WTC11 (cell line): ENCODE measurements at regions not wholly inside any gene's neighbourhood (a gene's known extent, or its start where the extent isn't known, plus 50 kb on each side); places are given as distances from the start of the nearest gene placed in this dataset.

Source experiments
- ATAC-seq: fragments of 200-7000 bp; cut with Tn5 transposase; 2 replicates; pipeline ENCODE4 v1.10.0; 2021; ENCODE audit warnings: mild to moderate bottlenecking, moderate library complexity
- CTCF ChIA-PET: fragments of 300-600 bp; sonication (Branson Sonifier 250); formaldehyde crosslinking; loops from one replicate; lab custom pipeline; 2021; ENCODE audit warnings: antibody characterized with exemption; lab: Charles Lee
- POLR2A ChIA-PET: fragments of 350-600 bp; sonication (Branson Sonifier 250); formaldehyde crosslinking; loops from one replicate; lab custom pipeline; 2021; ENCODE audit warnings: antibody characterized with exemption; lab: Charles Lee
- DNase-seq: peaks from one replicate; pipeline ENCODE4 v3.0.0; 2021; ENCODE audit warnings: low spot score
- H3K27ac Mint-ChIP-seq: 2 replicates; pipeline ENCODE4 v1.8.0; 2021; ENCODE audit warnings: mixed read lengths
- H3K27me3 Mint-ChIP-seq: 2 replicates; pipeline ENCODE4 v1.8.0; 2021; ENCODE audit warnings: low read depth, mild to moderate bottlenecking, moderate library complexity, mixed read lengths
- H3K36me3 Mint-ChIP-seq: 2 replicates; pipeline ENCODE4 v1.8.0; 2021; ENCODE audit warnings: mixed read lengths
- H3K4me1 Mint-ChIP-seq: 2 replicates; pipeline ENCODE4 v1.8.0; 2022; ENCODE audit warnings: mixed read lengths
- H3K4me3 Mint-ChIP-seq: 2 replicates; pipeline ENCODE4 v1.8.0; 2021; ENCODE audit warnings: mild to moderate bottlenecking, moderate library complexity, mixed read lengths
- H3K9me3 Mint-ChIP-seq: 2 replicates; pipeline ENCODE4 v1.8.0; 2021; ENCODE audit warnings: mixed read lengths
- ATF3 ChIP-seq: sonication (generic); formaldehyde crosslinking; conservative IDR thresholded peaks from 2 replicates; pipeline ENCODE4 v1.8.1; 2022; ENCODE audit warnings: mild to moderate bottlenecking, missing genetic modification reagents
- ATF6 ChIP-seq: sonication (generic); formaldehyde crosslinking; IDR thresholded peaks from 2 replicates; pipeline ENCODE4 v1.8.1; 2023; ENCODE audit warnings: mild to moderate bottlenecking, missing genetic modification reagents
- CBFB ChIP-seq: sonication (generic); formaldehyde crosslinking; IDR thresholded peaks from 2 replicates; pipeline ENCODE4 v1.8.1; 2022; ENCODE audit warnings: mild to moderate bottlenecking, low read depth, missing genetic modification reagents
- E2F1 ChIP-seq: sonication (generic); formaldehyde crosslinking; IDR thresholded peaks from 2 replicates; pipeline ENCODE4 v1.8.0; 2022; ENCODE audit warnings: mild to moderate bottlenecking, missing genetic modification reagents
- E2F4 ChIP-seq: sonication (generic); formaldehyde crosslinking; IDR thresholded peaks from 2 replicates; pipeline ENCODE4 v1.8.1; 2022; ENCODE audit warnings: low read depth, mild to moderate bottlenecking, moderate library complexity, missing genetic modification reagents, borderline replicate concordance
- E2F5 ChIP-seq: sonication (generic); formaldehyde crosslinking; IDR thresholded peaks from 2 replicates; pipeline ENCODE4 v1.8.1; 2022; ENCODE audit warnings: mild to moderate bottlenecking, moderate library complexity, missing genetic modification reagents
- EMX1 ChIP-seq: fragments of 250-450 bp; sonication (Bioruptor Pico); IDR thresholded peaks from 2 replicates; pipeline ENCODE4 v1.8.0; 2021; ENCODE audit warnings: mild to moderate bottlenecking
- GABPB1 ChIP-seq: sonication (generic); formaldehyde crosslinking; IDR thresholded peaks from 2 replicates; pipeline ENCODE4 v1.8.1; 2023; ENCODE audit warnings: mild to moderate bottlenecking, missing genetic modification reagents
- IRF2 ChIP-seq: sonication (generic); formaldehyde crosslinking; IDR thresholded peaks from 2 replicates; pipeline ENCODE4 v1.8.0; 2022; ENCODE audit warnings: low read depth, missing genetic modification reagents, borderline replicate concordance
- MAX ChIP-seq: sonication (generic); formaldehyde crosslinking; IDR thresholded peaks from 2 replicates; pipeline ENCODE4 v1.8.0; 2022; ENCODE audit warnings: mild to moderate bottlenecking, missing genetic modification reagents
- NR2C2 ChIP-seq: sonication (generic); formaldehyde crosslinking; IDR thresholded peaks from 2 replicates; pipeline ENCODE4 v1.8.0; 2022; ENCODE audit warnings: mild to moderate bottlenecking, missing genetic modification reagents
- NR3C1 ChIP-seq: sonication (generic); formaldehyde crosslinking; conservative IDR thresholded peaks from 2 replicates; pipeline ENCODE4 v1.8.1; 2023; ENCODE audit warnings: low read depth, mild to moderate bottlenecking, missing genetic modification reagents
- PRRX2 ChIP-seq: fragments of 250-450 bp; sonication (Bioruptor Pico); IDR thresholded peaks from 2 replicates; pipeline ENCODE4 v1.8.0; 2021; ENCODE audit warnings: mild to moderate bottlenecking
- SOX15 ChIP-seq: fragments of 250-450 bp; sonication (Bioruptor Pico); IDR thresholded peaks from 2 replicates; pipeline ENCODE4 v1.9.0; 2021; ENCODE audit warnings: mild to moderate bottlenecking
- SP1 ChIP-seq: sonication (generic); formaldehyde crosslinking; conservative IDR thresholded peaks from 2 replicates; pipeline ENCODE4 v1.8.1; 2022; ENCODE audit warnings: missing genetic modification reagents
- TEAD4 ChIP-seq: sonication (generic); formaldehyde crosslinking; IDR thresholded peaks from 2 replicates; pipeline ENCODE4 v1.8.0; 2022; ENCODE audit warnings: mild to moderate bottlenecking, missing genetic modification reagents
- ZBTB43 ChIP-seq: sonication (generic); formaldehyde crosslinking; IDR thresholded peaks from 2 replicates; pipeline ENCODE4 v1.8.1; 2023; ENCODE audit warnings: mild to moderate bottlenecking, missing genetic modification reagents
- ZNF219 ChIP-seq: sonication (generic); formaldehyde crosslinking; IDR thresholded peaks from 2 replicates; pipeline ENCODE4 v1.8.0; 2023; ENCODE audit warnings: missing genetic modification reagents, mild to moderate bottlenecking, borderline replicate concordance
- ZNF232 ChIP-seq: sonication (generic); formaldehyde crosslinking; IDR thresholded peaks from 2 replicates; pipeline ENCODE4 v1.8.0; 2022; ENCODE audit warnings: mild to moderate bottlenecking, missing genetic modification reagents
- ZNF532 ChIP-seq: fragments of 250-450 bp; sonication (Bioruptor Pico); IDR thresholded peaks from 2 replicates; pipeline ENCODE4 v1.9.0; 2021; ENCODE audit warnings: mild to moderate bottlenecking, borderline replicate concordance

- TF ChIP-seq ATF3 (no peak), MAX (CRISPR knock-in tag) (no peak), NR2C2 (CRISPR knock-in tag) (no peak), SOX15 (CRISPR knock-in tag) (no peak), ZBTB43 (CRISPR knock-in tag) (no peak), E2F4 (CRISPR knock-in tag) (no peak), E2F5 (no peak), E2F1 (CRISPR knock-in tag) (no peak), IRF2 (CRISPR knock-in tag) (no peak), SP1 (CRISPR knock-in tag) (no peak), ATF6 (CRISPR knock-in tag) (no peak), TEAD4 (CRISPR knock-in tag) (no peak), NR3C1 (CRISPR knock-in tag) (no peak)
These were observed 197.1 kb downstream of the SNAPC1 start (continued) for GRCh38 chr14:61959348-61959747.

GRCh38 chr14:61961369-61961768 lies 199.1 kb downstream of the SNAPC1 start:
- DNase-seq = no peak
- H3K27me3 Mint-ChIP-seq = no peaks in the 10 kb centered on the region
- CTCF ChIA-PET = no interaction called here
- H3K4me1 Mint-ChIP-seq = no peaks in the 10 kb centered on the region
- H3K27ac Mint-ChIP-seq = no peak overlapping the region
- ATAC-seq = no peak
- H3K4me3 Mint-ChIP-seq = no peak overlapping the region
- H3K9me3 Mint-ChIP-seq = peaks cover 7% of the 10 kb centered on the region
- H3K36me3 Mint-ChIP-seq = 0 out of 2 replicates have a peak, but pooled peaks cover 3% of the 10 kb centered on the region
- POLR2A ChIA-PET = no interaction called here
- TF ChIP-seq CBFB (CRISPR knock-in tag) (no peak), EMX1 (CRISPR knock-in tag) (no peak), ZNF532 (CRISPR knock-in tag) (no peak), GABPB1 (CRISPR knock-in tag) (no peak), ATF6 (CRISPR knock-in tag) (no peak), ZNF219 (no peak), PRRX2 (CRISPR knock-in tag) (no peak), E2F1 (CRISPR knock-in tag) (no peak), ZBTB43 (CRISPR knock-in tag) (no peak), ZNF232 (no peak)
